Esophagus muscularis mucosa (tissue), 4 donors: ENCODE measurements at regions not wholly inside any gene's neighbourhood (a gene's known extent, or its start where the extent isn't known, plus 50 kb on each side); places are given as distances from the start of the nearest gene placed in this dataset.

Experiments
- DNase-seq: peaks from one replicate; pipeline ENCODE4 v3.0.0-alpha.2; 2017; ENCODE audit errors: extremely low spot score
- H3K27ac ChIP-seq, 4 donors: fragments of 200-600 bp; sonication (generic); replicated peaks in 1 of 4; 1 replicate in 3 of 4; 2 replicates in 1 of 4; pipeline ENCODE4 v1.5.1; 2016 to 2019; ENCODE audit warnings: mild to moderate bottlenecking in 1 of 4
- H3K27me3 ChIP-seq, 4 donors: fragments of 200-600 bp; sonication (generic); one replicate each; pipeline versions ENCODE4 v1.5.1 to v1.6.0; 2016 to 2019
- H3K36me3 ChIP-seq, 4 donors: fragments of 200-600 bp; sonication (generic); one replicate each; pipeline ENCODE4 v1.5.1; 2016 to 2019
- H3K4me1 ChIP-seq, 4 donors: fragments of 200-600 bp; sonication (generic); one replicate each; pipeline ENCODE4 v1.5.1; 2016 to 2019
- H3K4me3 ChIP-seq, 4 donors: fragments of 200-600 bp; sonication (generic); 1 replicate in 2 of 4; 2 replicates in 2 of 4; pipeline ENCODE4 v1.5.1; 2016 to 2019; ENCODE audit warnings: mild to moderate bottlenecking in 4 of 4, moderate library complexity in 1 of 4
- H3K9me3 ChIP-seq, 4 donors: fragments of 200-600 bp; sonication (generic); 1 replicate in 3 of 4; 2 replicates in 1 of 4; pipeline ENCODE4 v1.5.1; 2016 to 2019
- EP300 ChIP-seq: sonication (generic); formaldehyde crosslinking; IDR thresholded peaks from one replicate; pipeline ENCODE4 v1.6.1; 2017; ENCODE audit warnings: antibody characterized with exemption
- POLR2A ChIP-seq: fragments of 450-650 bp; IDR thresholded peaks from one replicate; pipeline ENCODE4 v1.6.1; 2017; ENCODE audit warnings: antibody characterized with exemption, moderate library complexity, mild to moderate bottlenecking, low read depth
- POLR2AphosphoS5 ChIP-seq, 2 donors: sonication (generic); formaldehyde crosslinking; IDR thresholded peaks; one replicate each; pipeline ENCODE4 v1.6.1; 2017; ENCODE audit warnings: antibody characterized with exemption in 2 of 2
- WGBS: methylation state at CpG from one replicate; pipeline ENCODE4 v1.1.5; 2018; 5-methylcytosine and 5-hydroxymethylcytosine counted together
- intact Hi-C: fragments of 100-400 bp; cut with DNase I; formaldehyde crosslinking; loops from one replicate; pipeline ENCODE4 v1.15.1; 2023
- TF ChIP-seq, protein P1 (sequence below), 3 experiments: fragments of 200-600 bp in 2 of 3; fragments of 450-650 bp in 1 of 3; sonication (generic) in 2 of 3; IDR thresholded peaks; one replicate each; pipeline ENCODE4 v1.5.1; 2017 to 2019; ENCODE audit warnings: antibody characterized with exemption in 3 of 3, mild to moderate bottlenecking in 2 of 3, moderate library complexity in 1 of 3

DNA sequence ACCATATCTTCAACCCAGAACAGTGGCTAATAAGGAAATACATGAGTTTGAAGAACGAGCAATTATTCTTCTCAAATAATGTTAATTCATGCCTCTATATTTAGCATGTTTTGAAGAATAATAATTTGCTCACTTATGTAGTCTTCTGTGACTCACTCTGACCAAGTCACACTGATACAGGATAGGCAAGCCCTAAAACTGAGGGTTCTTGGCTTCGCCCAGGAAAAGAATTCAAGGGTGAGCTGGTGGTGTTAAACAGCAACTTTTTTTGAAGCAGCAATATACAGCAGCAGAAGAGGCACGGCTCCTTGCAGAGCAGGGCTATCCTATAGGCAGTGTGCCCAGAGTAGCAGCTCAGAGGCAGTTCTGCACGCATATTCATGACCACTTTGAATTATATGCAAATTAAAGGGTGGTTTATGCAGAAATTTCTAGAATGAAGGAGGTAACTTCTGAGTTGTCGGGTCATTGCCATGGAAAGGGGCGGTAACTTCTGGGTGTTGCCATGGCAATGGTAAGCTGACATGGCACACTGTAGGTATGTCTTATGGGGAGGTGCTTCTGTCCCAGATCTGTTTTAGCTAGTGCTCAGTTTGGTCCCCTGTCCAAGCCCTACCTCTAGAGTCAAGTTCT lies 200.6 kb downstream of the RND3 start:
- H3K27me3 ChIP-seq, result no peaks in the 10 kb centered on the region
- intact Hi-C loops, result no loop called here
- no peaks in the 10 kb centered on the region for H3K9me3 ChIP-seq
- 89% methylated on average over 6 of the region's 6 CpGs for WGBS
- no peak for DNase-seq
- H3K4me1 ChIP-seq, result peaks cover 5 to 10% (median 8%) of the 10 kb centered on the region in 4 donors
- TF ChIP-seq POLR2A (no peak), EP300 (no peak), POLR2AphosphoS5 (IDR thresholded peaks at IDR 0.05) (no peak)
- TF ChIP-seq, protein P1, sequence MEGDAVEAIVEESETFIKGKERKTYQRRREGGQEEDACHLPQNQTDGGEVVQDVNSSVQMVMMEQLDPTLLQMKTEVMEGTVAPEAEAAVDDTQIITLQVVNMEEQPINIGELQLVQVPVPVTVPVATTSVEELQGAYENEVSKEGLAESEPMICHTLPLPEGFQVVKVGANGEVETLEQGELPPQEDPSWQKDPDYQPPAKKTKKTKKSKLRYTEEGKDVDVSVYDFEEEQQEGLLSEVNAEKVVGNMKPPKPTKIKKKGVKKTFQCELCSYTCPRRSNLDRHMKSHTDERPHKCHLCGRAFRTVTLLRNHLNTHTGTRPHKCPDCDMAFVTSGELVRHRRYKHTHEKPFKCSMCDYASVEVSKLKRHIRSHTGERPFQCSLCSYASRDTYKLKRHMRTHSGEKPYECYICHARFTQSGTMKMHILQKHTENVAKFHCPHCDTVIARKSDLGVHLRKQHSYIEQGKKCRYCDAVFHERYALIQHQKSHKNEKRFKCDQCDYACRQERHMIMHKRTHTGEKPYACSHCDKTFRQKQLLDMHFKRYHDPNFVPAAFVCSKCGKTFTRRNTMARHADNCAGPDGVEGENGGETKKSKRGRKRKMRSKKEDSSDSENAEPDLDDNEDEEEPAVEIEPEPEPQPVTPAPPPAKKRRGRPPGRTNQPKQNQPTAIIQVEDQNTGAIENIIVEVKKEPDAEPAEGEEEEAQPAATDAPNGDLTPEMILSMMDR (IDR thresholded peaks at IDR 0.05), result no peak
- H3K36me3 ChIP-seq, result no peaks in the 10 kb centered on the region
- no peak overlapping the region for H3K27ac ChIP-seq
- H3K4me3 ChIP-seq, result no peak overlapping the region

GRCh38 chr2:150284116-150284515 lies 203.4 kb downstream of the RND3 start:
- H3K27me3 ChIP-seq, result no peaks in the 10 kb centered on the region
- 91% methylated on average over 2 of the region's 2 CpGs for WGBS
- intact Hi-C loops, result no loop called here
- H3K4me3 ChIP-seq, result no peak overlapping the region
- DNase-seq, result no peak
- no peak overlapping the region for H3K27ac ChIP-seq
- H3K4me1 ChIP-seq, result peaks cover 5 to 24% (median 17%) of the 10 kb centered on the region in 4 donors
- TF ChIP-seq EP300, result no peak
- H3K36me3 ChIP-seq, result no peaks in the 10 kb centered on the region
- H3K9me3 ChIP-seq, result no peaks in the 10 kb centered on the region

DNA sequence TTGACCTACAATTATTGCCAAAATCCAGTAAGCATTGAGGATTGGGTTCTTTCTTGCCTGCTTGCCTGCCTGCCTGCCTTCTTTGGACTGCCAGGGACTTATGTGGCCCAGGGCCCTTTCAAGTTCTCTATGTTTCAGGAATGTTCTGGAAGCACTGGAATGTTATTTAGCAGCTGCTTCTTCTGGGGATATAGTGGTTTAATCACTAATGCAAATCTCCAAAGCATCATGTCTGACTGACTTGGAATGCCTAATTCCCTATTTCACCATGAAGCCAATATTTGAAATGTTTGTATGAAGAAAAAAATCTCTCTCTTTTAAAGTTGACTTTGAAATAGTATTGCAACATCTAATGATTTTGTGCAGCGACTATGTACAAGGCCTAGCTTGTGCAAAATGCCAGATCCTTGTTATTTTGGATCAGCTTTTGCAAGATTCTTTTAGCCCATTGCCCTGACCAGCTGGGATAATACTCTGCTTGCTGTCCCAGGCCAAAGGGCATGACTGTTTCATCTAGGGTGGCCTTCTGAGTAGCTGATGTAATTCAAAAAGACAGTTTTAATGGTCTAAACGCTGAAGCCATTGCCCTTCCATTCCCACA lies 204.6 kb downstream of the RND3 start:
- no peaks in the 10 kb centered on the region for H3K9me3 ChIP-seq
- DNase-seq, result no peak
- peak overlapping the region in 2 of 4 donors; percentile 22 to 46 for H3K27ac ChIP-seq
- no peak for TF ChIP-seq POLR2A
- TF ChIP-seq EP300, result no peak
- TF ChIP-seq, protein P1 (IDR thresholded peaks at IDR 0.05), result no peak
- peak in 1 of 2 donors; percentile 40 for TF ChIP-seq POLR2AphosphoS5 (IDR thresholded peaks at IDR 0.05)
- H3K27me3 ChIP-seq, result no peaks in the 10 kb centered on the region
- H3K4me1 ChIP-seq, result peaks cover 5 to 25% (median 17%) of the 10 kb centered on the region in 4 donors
- no peak overlapping the region for H3K4me3 ChIP-seq
- H3K36me3 ChIP-seq, result no peaks in the 10 kb centered on the region
- intact Hi-C loops, result no loop called here
- whole genome bisulfite sequencing, result 49% methylated on average over 2 of the region's 2 CpGs

GRCh38 chr2:150282357-150282756 lies 205.1 kb downstream of the RND3 start:
- no peak for DNase-seq
- TF ChIP-seq POLR2A, result no peak
- no peak for TF ChIP-seq POLR2AphosphoS5 (IDR thresholded peaks at IDR 0.05)
- TF ChIP-seq, protein P1 (IDR thresholded peaks at IDR 0.05), result no peak
- TF ChIP-seq EP300, result no peak
- whole genome bisulfite sequencing, result 84% methylated on average over 4 of the region's 4 CpGs
- intact Hi-C loops, result no loop called here
- H3K4me3 ChIP-seq, result no peak overlapping the region
- H3K27ac ChIP-seq, result peak overlapping the region in 2 of 4 donors; percentile 22 to 46
- no peaks in the 10 kb centered on the region for H3K27me3 ChIP-seq
- no peaks in the 10 kb centered on the region for H3K36me3 ChIP-seq
- H3K4me1 ChIP-seq, result peaks cover 5 to 25% (median 17%) of the 10 kb centered on the region in 4 donors
- no peaks in the 10 kb centered on the region for H3K9me3 ChIP-seq

- 24% methylated on average over 1 of the region's 1 CpG for WGBS
- H3K4me1 ChIP-seq, result peaks cover 5 to 25% (median 17%) of the 10 kb centered on the region in 4 donors
- H3K27me3 ChIP-seq, result no peaks in the 10 kb centered on the region
These were observed 207.2 kb downstream of the RND3 start for GRCh38 chr2:150280231-150280630.

More at GRCh38 chr2:150280231-150280630, 207.2 kb downstream of the RND3 start:
- Histone ChIP-seq H3K36me3 (no peaks in the 10 kb centered on the region), H3K9me3 (peaks cover 0 to 7% (median 2%) of the 10 kb centered on the region in 4 donors), H3K4me3 (no peak overlapping the region), H3K27ac (peak overlapping the region in 2 of 4 donors; percentile 18 to 25)
- TF ChIP-seq POLR2AphosphoS5 (IDR thresholded peaks at IDR 0.05) (peak in 1 of 2 donors; percentile 26), EP300 (no peak), POLR2A (no peak)
- TF ChIP-seq, protein P1 (IDR thresholded peaks at IDR 0.05), result no peak
- intact Hi-C loops, result no loop called here
- DNase-seq, result no peak
